Lung (tissue), 11 donors: ENCODE measurements at regions not wholly inside any gene's neighbourhood (a gene's known extent, or its start where the extent isn't known, plus 50 kb on each side); places are given as distances from the start of the nearest gene placed in this dataset.

Source experiments
- ATAC-seq: fragments of 200-7000 bp; cut with Tn5 transposase; one replicate; pipeline ENCODE4 v1.9.1; 2020; ENCODE audit warnings: moderate number of reproducible peaks; ENCODE audit not compliant: insufficient read depth, low FRiP score
- DNase-seq, 3 donors: peaks; one replicate each; pipeline ENCODE4 v3.0.0-alpha.2; 2013 to 2017
- H3K27ac ChIP-seq, 2 donors: one replicate each; pipeline ENCODE4 v1.5.1; 2013; ENCODE audit warnings: mild to moderate bottlenecking in 2 of 2, moderate library complexity in 2 of 2, control low read depth in 1 of 2, inconsistent platforms in 1 of 2, low read depth in 1 of 2, low read length in 1 of 2
- H3K27me3 ChIP-seq, 3 donors: one replicate each; pipeline ENCODE4 v1.5.1; 2013; ENCODE audit warnings: low read length in 2 of 3; ENCODE audit not compliant: control insufficient read depth in 3 of 3, insufficient read depth in 3 of 3
- H3K36me3 ChIP-seq, 4 donors: one replicate each; pipeline ENCODE4 v1.5.1; 2013; ENCODE audit warnings: low read length in 4 of 4, mild to moderate bottlenecking in 1 of 4, moderate library complexity in 1 of 4; ENCODE audit not compliant: control insufficient read depth in 4 of 4, insufficient read depth in 4 of 4
- H3K4me1 ChIP-seq, 5 donors: one replicate each; pipeline ENCODE4 v1.5.1; 2013; ENCODE audit warnings: low read length in 5 of 5, mild to moderate bottlenecking in 2 of 5, moderate library complexity in 1 of 5; ENCODE audit not compliant: control insufficient read depth in 5 of 5, insufficient read depth in 5 of 5
- H3K4me3 ChIP-seq: one replicate; pipeline ENCODE4 v1.5.1; 2013; ENCODE audit warnings: mild to moderate bottlenecking, control low read depth, moderate library complexity
- H3K9ac ChIP-seq, 2 donors: one replicate each; pipeline ENCODE4 v1.5.1; 2013; ENCODE audit warnings: low read length in 2 of 2, control low read depth in 1 of 2; ENCODE audit not compliant: insufficient read depth in 1 of 2
- H3K9me3 ChIP-seq, 4 donors: one replicate each; pipeline ENCODE4 v1.5.1; 2013; ENCODE audit warnings: low read length in 3 of 4, mild to moderate bottlenecking in 1 of 4, moderate library complexity in 1 of 4; ENCODE audit not compliant: control insufficient read depth in 4 of 4, insufficient read depth in 3 of 4
- WGBS, 2 donors: extraction: QIAGEN DNeasy Blood & Tissue Kit; methylation state at CpG; one replicate each; pipeline ENCODE4 v1.1.7; 2013; 5-methylcytosine and 5-hydroxymethylcytosine counted together
- TF ChIP-seq, protein P1 (sequence below): IDR thresholded peaks from 2 replicates; pipeline ENCODE4 v1.5.1; 2012; ENCODE audit warnings: mild to moderate bottlenecking; ENCODE audit errors: control extremely low read depth, extremely low read depth
- donor health status: control.
- donor health status: control.
- donor health status: Bipolar disorder and iron deficiency.
- donor health status: healthy.
- donor health status: DM: yes; HTN: yes; CAD: no.

DNA sequence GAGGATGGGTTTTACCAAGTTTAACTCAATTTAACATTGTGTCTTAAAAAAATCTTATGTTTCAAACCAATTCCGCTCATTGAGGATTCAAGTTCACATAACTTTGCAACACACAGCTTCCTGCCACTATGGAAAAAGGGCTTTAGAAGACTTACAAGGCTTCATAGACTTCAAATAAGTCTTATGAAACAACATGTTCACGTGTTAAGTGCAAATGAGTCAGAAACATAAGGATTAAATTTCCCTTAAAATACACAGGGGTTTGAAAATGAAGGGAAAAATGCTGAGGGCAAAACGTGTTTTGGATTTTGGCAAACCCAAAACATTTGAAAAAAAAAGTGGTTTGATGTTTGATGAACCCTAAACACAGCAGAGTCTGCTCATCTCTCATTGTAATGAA is 364.8 kb downstream of the BMP4 start:
- Histone ChIP-seq H3K4me3 (no peak overlapping the region), H3K9ac (no peak overlapping the region), H3K27me3 (no peaks in the 10 kb centered on the region), H3K27ac (no peak overlapping the region), H3K36me3 (no peaks in the 10 kb centered on the region), H3K4me1 (peaks cover 0 to 3% (median 0%) of the 10 kb centered on the region in 5 donors), H3K9me3 (no peaks in the 10 kb centered on the region)
- WGBS, 2 donors, result 79 to 80% methylated on average over 3 of the region's 3 CpGs
- DNase-seq, result no peak
- ATAC-seq, result no peak
- TF ChIP-seq, protein P1, sequence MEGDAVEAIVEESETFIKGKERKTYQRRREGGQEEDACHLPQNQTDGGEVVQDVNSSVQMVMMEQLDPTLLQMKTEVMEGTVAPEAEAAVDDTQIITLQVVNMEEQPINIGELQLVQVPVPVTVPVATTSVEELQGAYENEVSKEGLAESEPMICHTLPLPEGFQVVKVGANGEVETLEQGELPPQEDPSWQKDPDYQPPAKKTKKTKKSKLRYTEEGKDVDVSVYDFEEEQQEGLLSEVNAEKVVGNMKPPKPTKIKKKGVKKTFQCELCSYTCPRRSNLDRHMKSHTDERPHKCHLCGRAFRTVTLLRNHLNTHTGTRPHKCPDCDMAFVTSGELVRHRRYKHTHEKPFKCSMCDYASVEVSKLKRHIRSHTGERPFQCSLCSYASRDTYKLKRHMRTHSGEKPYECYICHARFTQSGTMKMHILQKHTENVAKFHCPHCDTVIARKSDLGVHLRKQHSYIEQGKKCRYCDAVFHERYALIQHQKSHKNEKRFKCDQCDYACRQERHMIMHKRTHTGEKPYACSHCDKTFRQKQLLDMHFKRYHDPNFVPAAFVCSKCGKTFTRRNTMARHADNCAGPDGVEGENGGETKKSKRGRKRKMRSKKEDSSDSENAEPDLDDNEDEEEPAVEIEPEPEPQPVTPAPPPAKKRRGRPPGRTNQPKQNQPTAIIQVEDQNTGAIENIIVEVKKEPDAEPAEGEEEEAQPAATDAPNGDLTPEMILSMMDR, result no peak

DNA sequence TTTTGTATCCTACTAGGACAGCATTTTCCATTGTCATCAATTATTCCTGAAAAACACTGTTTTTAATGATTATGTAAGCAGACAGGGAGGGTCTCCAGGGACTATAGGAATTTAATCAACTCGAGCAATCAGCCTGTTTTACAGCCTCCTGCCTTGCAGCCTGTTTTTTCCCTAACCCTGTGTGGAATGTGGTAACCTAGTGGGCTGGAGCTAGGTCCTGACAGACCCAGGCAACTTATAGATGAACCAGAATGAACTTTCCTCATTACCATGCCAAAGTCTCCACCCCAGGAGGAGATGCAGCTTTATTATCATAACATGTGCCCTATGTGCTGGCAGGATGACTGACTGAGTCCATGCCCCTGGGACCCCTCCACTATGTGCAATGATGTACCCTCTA is 375.1 kb downstream of the BMP4 start:
- no peaks in the 10 kb centered on the region for H3K27me3 ChIP-seq
- H3K9ac ChIP-seq, result no peak overlapping the region
- H3K36me3 ChIP-seq, result no peaks in the 10 kb centered on the region
- no peak overlapping the region for H3K4me3 ChIP-seq
- 73 to 75% methylated on average over 1 of the region's 1 CpG for WGBS, 2 donors
- TF ChIP-seq, protein P1, result no peak
- no peaks in the 10 kb centered on the region for H3K9me3 ChIP-seq
- H3K4me1 ChIP-seq, result peaks cover 0 to 2% (median 0%) of the 10 kb centered on the region in 5 donors
- DNase-seq, result no peak
- no peak overlapping the region for H3K27ac ChIP-seq
- no peak for ATAC-seq

DNA sequence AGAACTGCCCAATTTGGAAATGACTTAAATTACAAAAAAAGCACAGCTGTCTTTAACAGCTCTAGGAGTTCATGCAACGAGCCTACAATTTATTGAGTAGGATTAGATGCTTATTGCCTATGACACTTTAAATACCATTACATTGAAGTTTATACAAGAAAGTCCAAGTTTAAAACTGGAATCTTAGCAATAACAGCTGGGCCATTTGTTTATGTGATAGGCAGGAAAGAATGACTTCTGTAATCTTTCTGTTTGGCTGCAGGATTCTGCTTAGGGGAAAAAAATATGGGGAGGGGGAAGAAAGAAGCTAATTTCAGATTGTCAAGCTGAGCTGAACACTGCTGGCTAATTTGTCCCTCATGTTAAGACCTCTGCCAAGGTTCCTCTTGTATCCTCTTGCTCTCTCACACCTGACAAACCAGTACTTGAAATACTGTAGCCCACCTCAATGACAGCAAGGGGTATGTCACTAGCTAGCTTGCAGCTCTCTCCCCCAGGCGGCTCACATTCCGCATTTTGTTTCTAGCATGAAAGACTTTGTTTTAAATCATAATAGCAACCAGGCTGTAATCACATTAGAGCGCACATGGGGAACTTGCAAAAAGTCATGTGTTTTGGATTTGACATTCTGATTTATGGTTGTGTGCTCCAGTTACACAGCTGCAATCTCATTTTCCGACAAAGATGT is 384.8 kb downstream of the BMP4 start:
- no peak overlapping the region for H3K4me3 ChIP-seq
- TF ChIP-seq, protein P1, result no peak
- ATAC-seq (no peak), DNase-seq (peak; percentile 76 to 90 (median 89))
- 36 to 51% methylated on average over 5 of the region's 5 CpGs for WGBS, 2 donors
- no peak overlapping the region for H3K27ac ChIP-seq
- no peaks in the 10 kb centered on the region for H3K9me3 ChIP-seq
- peak overlapping the region in 1 of 2 donors; percentile 54 for H3K9ac ChIP-seq
- H3K27me3 ChIP-seq, result no peaks in the 10 kb centered on the region
- H3K4me1 ChIP-seq, result peaks cover 0 to 36% (median 5%) of the 10 kb centered on the region in 5 donors
- H3K36me3 ChIP-seq, result no peaks in the 10 kb centered on the region
